NCI-H510A (cell line): ENCODE measurements at regions not wholly inside any gene's neighbourhood (a gene's known extent, or its start where the extent isn't known, plus 50 kb on each side); places are given as distances from the start of the nearest gene placed in this dataset.

Experiments
- DNase-seq: peaks from one replicate; lab custom pipeline; 2025; lab: John Stamatoyannopoulos, UW

- peak; percentile 24 for DNase-seq
Measured at GRCh38 chr4:171759274-171759673, 53.9 kb upstream of the GALNTL6 start.

- no peak for DNase-seq
Measured at GRCh38 chr4:171751538-171751937, 61.7 kb upstream of the GALNTL6 start.

GRCh38 chr4:171746418-171746817 is 66.8 kb upstream of the GALNTL6 start:
- no peak for DNase-seq

GRCh38 chr4:171742436-171742835 is 70.8 kb upstream of the GALNTL6 start:
- no peak for DNase-seq

- DNase-seq: no peak
Measured at GRCh38 chr4:171727185-171727584, 86.0 kb upstream of the GALNTL6 start.

- DNase-seq: no peak
Measured at GRCh38 chr4:171721937-171722336, 91.3 kb upstream of the GALNTL6 start.

DNA sequence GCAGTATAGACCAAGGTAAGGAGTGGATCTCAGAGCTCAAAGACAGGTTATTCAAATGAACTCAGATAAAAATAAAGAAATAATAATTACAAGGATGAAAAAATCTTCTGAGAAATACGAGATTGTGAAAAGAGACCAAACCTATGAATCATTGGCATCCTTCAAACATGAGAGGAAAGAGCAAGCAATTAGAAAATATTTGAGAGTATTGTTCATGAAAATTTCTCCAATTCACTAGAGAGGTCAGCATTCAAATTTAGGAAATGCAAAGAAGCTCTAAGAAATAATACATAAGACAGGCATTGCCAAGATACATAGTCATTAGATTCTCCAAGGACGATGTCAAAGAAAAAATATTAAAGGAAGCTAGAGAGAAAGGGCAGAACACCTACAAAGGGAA is 93.5 kb upstream of the GALNTL6 start:
- no peak for DNase-seq

DNA sequence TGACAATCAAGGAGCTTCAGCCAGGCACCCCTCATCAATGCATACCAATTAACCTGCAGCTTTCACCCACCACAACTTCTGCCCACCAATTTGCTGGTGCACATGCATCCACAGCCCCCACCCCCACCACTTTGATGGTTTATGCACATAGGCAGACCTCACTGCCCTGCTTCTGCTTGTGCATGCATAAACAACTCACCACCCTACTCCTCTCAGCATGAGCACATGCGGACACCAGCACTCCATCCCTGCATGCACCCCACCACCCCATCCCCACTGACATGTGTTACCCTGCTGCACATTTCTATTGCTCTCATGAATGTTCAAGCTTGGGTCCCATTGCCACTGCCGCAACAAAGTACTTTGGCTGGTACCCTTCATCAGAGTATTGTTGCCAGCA is 94.5 kb upstream of the GALNTL6 start:
- DNase-seq: no peak

DNA sequence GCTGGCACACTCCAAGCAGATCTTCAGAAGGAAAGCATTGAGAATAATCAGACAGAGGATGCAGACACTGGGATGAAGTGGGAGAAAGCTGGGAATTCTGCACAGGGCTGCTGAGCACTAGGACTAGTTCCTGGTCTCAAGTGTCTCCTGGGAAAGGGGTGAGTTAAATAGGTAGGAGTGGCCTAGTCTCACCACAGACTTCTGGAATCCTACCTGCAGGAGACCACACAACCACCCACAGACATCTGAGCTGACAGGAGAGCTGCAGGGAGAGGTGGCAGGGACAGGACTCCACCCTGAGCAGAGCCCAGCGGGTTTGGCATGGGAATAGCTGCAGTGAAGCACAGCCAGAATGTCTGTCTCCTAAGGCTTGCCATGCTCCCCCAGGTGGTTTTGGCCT is 95.1 kb upstream of the GALNTL6 start:
- DNase-seq: no peak

DNA sequence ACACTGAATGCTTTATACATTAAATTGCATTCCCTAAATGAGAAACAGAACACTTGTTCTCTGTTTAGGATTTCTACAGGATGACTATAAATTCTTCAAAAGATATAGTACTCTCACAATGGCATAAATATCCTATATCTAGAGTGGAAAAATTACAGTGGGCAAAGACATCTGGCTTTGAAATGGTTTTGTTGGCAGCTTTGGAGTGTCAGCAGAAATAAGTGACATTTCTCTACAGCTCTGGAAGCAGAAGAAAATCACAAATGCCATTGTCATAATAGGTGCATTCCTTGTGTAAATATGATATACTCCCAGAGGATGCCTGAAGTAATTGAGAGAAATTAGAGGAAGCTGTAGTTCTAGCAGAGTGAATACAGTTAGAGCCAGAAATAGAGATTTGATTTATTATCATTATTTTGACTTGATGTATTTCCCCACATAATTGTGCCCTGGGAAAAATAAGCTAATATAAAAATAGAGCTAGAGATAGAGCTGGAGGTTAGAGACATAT is 95.9 kb upstream of the GALNTL6 start:
- DNase-seq: no peak

GRCh38 chr4:171715973-171716372 is 97.2 kb upstream of the GALNTL6 start:
- no peak for DNase-seq

GRCh38 chr4:171714791-171715454 is 98.3 kb upstream of the GALNTL6 start:
- no peak for DNase-seq

GRCh38 chr4:171710743-171711142 is 102.5 kb upstream of the GALNTL6 start:
- DNase-seq: no peak

DNA sequence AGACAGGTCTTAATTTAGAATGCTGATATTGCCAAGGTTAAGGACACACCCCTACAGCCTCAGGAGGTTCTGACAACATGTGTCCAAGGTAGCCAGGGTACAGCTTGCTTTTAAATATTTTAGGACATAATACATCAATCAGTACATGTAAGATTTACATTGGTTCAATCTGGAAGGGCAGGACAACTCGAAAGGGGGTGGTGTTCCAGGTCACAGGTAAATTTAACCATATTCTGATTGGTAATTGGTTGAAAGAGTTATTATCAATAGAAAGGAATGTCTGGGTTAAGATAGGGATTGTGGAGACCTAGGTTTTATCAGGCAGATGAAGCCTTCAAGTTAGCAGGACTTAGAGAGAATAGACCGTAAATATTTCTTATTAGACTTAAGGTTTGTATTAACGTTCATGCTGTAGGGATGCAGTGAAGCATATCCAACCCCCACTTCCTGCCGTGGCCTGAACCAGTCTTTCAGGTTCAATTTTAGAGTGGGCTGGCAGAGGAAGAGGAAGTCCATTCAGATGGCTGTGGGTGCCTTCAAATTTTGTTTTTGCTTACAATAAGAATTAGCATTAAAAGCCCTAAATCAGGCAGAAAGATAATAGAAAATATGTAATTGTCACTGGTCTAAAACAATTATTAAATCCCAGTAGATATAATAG is 136.5 kb upstream of the GALNTL6 start:
- peak; percentile 38 for DNase-seq

GRCh38 chr4:171674781-171675180 is 138.4 kb upstream of the GALNTL6 start:
- DNase-seq: no peak

DNA sequence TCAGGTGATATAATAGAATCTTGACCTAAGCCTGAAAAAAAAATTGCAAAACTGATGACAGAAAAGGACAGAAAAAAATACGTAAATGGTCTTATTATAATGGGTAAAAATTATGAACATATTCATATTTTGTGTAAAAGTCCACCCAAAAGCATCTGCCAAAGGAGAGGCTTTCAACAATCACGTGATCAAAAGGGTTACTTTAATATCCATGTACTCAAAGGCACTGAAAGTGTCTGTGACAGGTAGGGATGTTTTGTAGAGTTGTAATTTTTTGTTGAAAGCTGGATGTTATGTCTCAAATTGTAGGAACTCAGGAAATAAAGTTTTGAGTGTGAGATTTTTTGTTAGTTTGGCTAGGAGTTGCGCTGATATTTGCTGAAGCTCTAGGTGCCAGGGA is 144.8 kb upstream of the GALNTL6 start:
- no peak for DNase-seq

GRCh38 chr4:171667906-171668305 is 145.3 kb upstream of the GALNTL6 start:
- DNase-seq: no peak

GRCh38 chr4:171651071-171651470 is 162.1 kb upstream of the GALNTL6 start:
- DNase-seq: no peak

GRCh38 chr4:171650543-171650942 is 162.7 kb upstream of the GALNTL6 start:
- DNase-seq: no peak

GRCh38 chr4:171648926-171649325 is 164.3 kb upstream of the GALNTL6 start:
- no peak for DNase-seq

DNA sequence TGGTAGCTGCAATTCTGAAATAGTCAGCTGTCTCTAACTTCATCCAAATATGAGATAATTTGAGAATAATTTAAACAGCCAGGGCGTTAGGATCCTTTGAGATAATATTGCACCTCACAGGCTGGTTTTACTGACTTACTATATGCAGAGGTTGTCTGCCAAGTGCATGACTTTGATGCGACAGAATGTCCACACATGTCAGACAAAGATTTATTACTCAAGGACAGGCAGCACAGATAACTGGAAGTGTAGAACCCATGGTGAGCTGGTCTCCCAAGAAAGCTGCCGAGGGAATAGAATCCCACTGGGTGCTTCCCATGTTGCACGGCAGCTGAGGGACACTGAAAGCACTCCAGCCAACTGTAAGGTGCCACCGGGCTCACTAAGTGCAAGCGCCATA is 166.2 kb upstream of the GALNTL6 start:
- no peak for DNase-seq

- DNase-seq: no peak
Measured at GRCh38 chr4:171644430-171645057, 168.7 kb upstream of the GALNTL6 start.

GRCh38 chr4:171639540-171639939 is 173.7 kb upstream of the GALNTL6 start:
- DNase-seq: no peak
